K562 (cell line): ENCODE measurements at regions not wholly inside any gene's neighbourhood (a gene's known extent, or its start where the extent isn't known, plus 50 kb on each side); places are given as distances from the start of the nearest gene placed in this dataset.
A peak's percentile ranks its signal among the peaks of the same experiment; 100 is the strongest.

ENCODE experiments used
- ATAC-seq: fragments of 200-7000 bp; cut with Tn5 transposase; 3 replicates; pipeline ENCODE4 v1.9.1; 2020; ENCODE audit warnings: moderate library complexity
- BruUV-seq: library from RNA; stranded (reverse); fragments of 400-500 nt; replicated peaks from 2 replicates; lab custom pipeline; 2021; lab: Mats Ljungman, UMichigan
- CTCF ChIA-PET: fragments of 300-600 bp; formaldehyde crosslinking; extraction: SDS; loops from one replicate; lab custom pipeline; 2021; ENCODE audit warnings: low intra/inter-chr PET ratio; lab: Yijun Ruan, JAX
- POLR2A ChIA-PET: fragments of 300-600, 350-650 bp; sonication (Branson Sonifier 250); formaldehyde crosslinking; extraction: SDS; loops from one replicate; lab custom pipeline; 2021; ENCODE audit warnings: antibody characterized with exemption, inconsistent platforms; lab: Yijun Ruan, JAX
- DNase-seq, 4 experiments: peaks; one replicate each; pipeline versions ENCODE4 v3.0.0 to v3.0.0-alpha.2; 2011 to 2018; ENCODE audit warnings: low spot score in 3 of 4, mixed read lengths in 3 of 4; ENCODE audit errors: extremely low read depth in 1 of 4
- FAIRE-seq: peaks from 2 replicates; lab custom pipeline; 2011; peaks lifted over from hg19 to GRCh38; lab: Jason Lieb, UNC
- H2AFZ ChIP-seq: 2 replicates; pipeline ENCODE4 v1.6.0; 2011; ENCODE audit warnings: low read depth, low read length, control low read depth, inconsistent platforms
- H3K27ac ChIP-seq: fragments of 200-600 bp; 3 replicates; pipeline ENCODE4 v1.8.0; 2011; ENCODE audit warnings: low read depth, mild to moderate bottlenecking, control low read depth, inconsistent platforms, low read length, moderate library complexity, mixed read lengths; ENCODE audit errors: extremely low read depth
- H3K27me3 ChIP-seq, 2 experiments: fragments of 300-600 bp in 1 of 2; 2 replicates in 1 of 2; 3 replicates in 1 of 2; pipeline versions ENCODE4 v1.6.0 to v1.8.0; 2011; ENCODE audit warnings: inconsistent platforms in 2 of 2, low read length in 2 of 2, mild to moderate bottlenecking in 1 of 2, mixed read lengths in 1 of 2, moderate library complexity in 1 of 2; ENCODE audit not compliant: control insufficient read depth in 2 of 2, insufficient read depth in 2 of 2
- H3K36me3 ChIP-seq: fragments of 300-600 bp; 3 replicates; pipeline ENCODE4 v1.8.0; 2011; ENCODE audit warnings: mild to moderate bottlenecking, low read length, inconsistent platforms; ENCODE audit not compliant: control insufficient read depth, insufficient read depth
- H3K4me1 ChIP-seq, 2 experiments: fragments of 200-600 bp in 1 of 2; replicated peaks in 1 of 2; 2 replicates in 1 of 2; 3 replicates in 1 of 2; pipeline versions ENCODE4 v1.5.1 to v1.8.0; 2011; ENCODE audit warnings: inconsistent platforms in 2 of 2, low read length in 2 of 2, mild to moderate bottlenecking in 1 of 2, mixed read lengths in 1 of 2, moderate library complexity in 1 of 2; ENCODE audit not compliant: control insufficient read depth in 2 of 2, insufficient read depth in 2 of 2
- H3K4me2 ChIP-seq: 2 replicates; pipeline ENCODE4 v1.6.1; 2011; ENCODE audit warnings: low read length, control low read depth, inconsistent platforms, mixed read lengths; ENCODE audit not compliant: insufficient read depth
- H3K4me3 ChIP-seq: fragments of 200-600 bp; sonication (generic), shearing (Covaris generic); 2 replicates; pipeline ENCODE4 v1.5.1; 2016; ENCODE audit warnings: control low read depth, inconsistent platforms
- H3K79me2 ChIP-seq: fragments of 200-600 bp; 3 replicates; pipeline ENCODE4 v1.8.0; 2011; ENCODE audit warnings: low read length, inconsistent platforms; ENCODE audit not compliant: control insufficient read depth, insufficient read depth
- H3K9ac ChIP-seq, 2 experiments: 2 replicates each; pipeline versions ENCODE4 v1.6.0 to v1.6.1; 2011; ENCODE audit warnings: low read depth in 2 of 2, low read length in 2 of 2, control low read depth in 1 of 2, inconsistent platforms in 1 of 2, mild to moderate bottlenecking in 1 of 2, mixed read lengths in 1 of 2; ENCODE audit not compliant: insufficient read depth in 1 of 2
- H3K9me1 ChIP-seq: one replicate; pipeline ENCODE4 v1.6.0; 2011; ENCODE audit warnings: inconsistent platforms, mild to moderate bottlenecking, low read length, moderate library complexity; ENCODE audit not compliant: control insufficient read depth, insufficient read depth
- H3K9me3 ChIP-seq: replicated peaks from 2 replicates; pipeline ENCODE4 v1.5.1; 2011; ENCODE audit warnings: low read depth, low read length, inconsistent platforms; ENCODE audit not compliant: control insufficient read depth, insufficient read depth
- H4K20me1 ChIP-seq: replicated peaks from 2 replicates; pipeline ENCODE4 v1.6.1; 2011; ENCODE audit warnings: low read length, inconsistent platforms, mixed read lengths; ENCODE audit not compliant: control insufficient read depth, insufficient read depth
- AFF1 ChIP-seq, 2 experiments: fragments of 450-650 bp; IDR thresholded peaks; 2 replicates each; pipeline ENCODE4 v1.6.1; 2018; ENCODE audit warnings: mild to moderate bottlenecking in 2 of 2, low read depth in 1 of 2; ENCODE audit not compliant: partially characterized antibody in 2 of 2
- CEBPG ChIP-seq, 3 experiments: fragments of 200-800 bp in 1 of 3; sonication (Bioruptor generic) in 1 of 3; sonication (generic) in 1 of 3; formaldehyde crosslinking in 1 of 3; IDR thresholded peaks in 2 of 3; conservative IDR thresholded peaks in 1 of 3; 2 replicates each; pipeline versions ENCODE4 v1.6.1 to v1.8.0; 2016 to 2022; ENCODE audit warnings: missing compliant biosample characterization in 2 of 3, missing genetic modification characterization in 2 of 3, mild to moderate bottlenecking in 1 of 3, missing genetic modification reagents in 1 of 3
- FOXA3 ChIP-seq, 2 experiments: fragments of 450-650 bp in 1 of 2; sonication (generic) in 1 of 2; formaldehyde crosslinking; IDR thresholded peaks in 1 of 2; conservative IDR thresholded peaks in 1 of 2; 2 replicates each; pipeline versions ENCODE4 v1.4.0 to v1.8.0; 2020 to 2022; ENCODE audit warnings: mild to moderate bottlenecking in 2 of 2, missing genetic modification reagents in 1 of 2
- LARP7 ChIP-seq: fragments of 450-650 bp; IDR thresholded peaks from 2 replicates; pipeline ENCODE4 v1.6.1; 2016
- SOX6 ChIP-seq: fragments of 450-650 bp; IDR thresholded peaks from 2 replicates; pipeline ENCODE4 v1.6.1; 2014; ENCODE audit warnings: mild to moderate bottlenecking
- TBP ChIP-seq: optimal IDR thresholded peaks from 2 replicates; pipeline ENCODE3; 2011; ENCODE audit warnings: low read depth, low read length, improper control_type of control experiment
- WGBS: fragments of 100-300 bp; shearing (Covaris generic); methylation state at CpG from one replicate; pipeline ENCODE4 v1.1.6; 2016; ENCODE audit warnings: low coverage, mixed read lengths; ENCODE audit not compliant: insufficient coverage; ENCODE audit errors: missing lambda C conversion rate; 5-methylcytosine and 5-hydroxymethylcytosine counted together
- in situ Hi-C: fragments of 300-500 bp; cut with MboI; formaldehyde crosslinking; loops from 4 replicates; pipeline ENCODE4 v1.15.0; 2018; ENCODE audit warnings: inconsistent platforms, mixed read lengths
- intact Hi-C: fragments of 100-400 bp; cut with micrococcal nuclease; formaldehyde crosslinking; loops from 2 replicates; pipeline ENCODE4 v1.14.2; 2022

GRCh38 chr3:146948985-146949384 is 343.8 kb upstream of the PLSCR5 start:
- Histone ChIP-seq H3K4me1 (no peaks in the 10 kb centered on the region), H3K9me3 (no peaks in the 10 kb centered on the region), H2AFZ (no peak overlapping the region), H3K4me3 (no peak overlapping the region), H4K20me1 (no peaks in the 10 kb centered on the region)
- 0% methylated on average over 6 of the region's 8 CpGs for WGBS
- ATAC-seq: no peak
- CTCF ChIA-PET: no interaction called here
- BruUV-seq: no TSS peak
- TF ChIP-seq FOXA3 (CRISPR knock-in tag; conservative IDR thresholded peaks at IDR 0.05 in 1 of 2, IDR thresholded peaks at IDR 0.05 in 1 of 2) (no peak), TBP (no peak), AFF1 (IDR thresholded peaks at IDR 0.05; ENCODE audit: low read depth in 1 of 2, partially characterized antibody in 2 of 2) (no peak), LARP7 (no peak), CEBPG (CRISPR knock-in tag; IDR thresholded peaks at IDR 0.05) (no peak), CEBPG (tag; conservative IDR thresholded peaks at IDR 0.05 in 1 of 2, IDR thresholded peaks at IDR 0.05 in 1 of 2) (peak in 1 of 2 experiments; percentile 72; a peak in 2 of 4 replicates), SOX6 (no peak)
- TF ChIP-seq, all 486 proteins: peak for 1
- no peak overlapping the region for H3K4me2 ChIP-seq
- no peaks in the 10 kb centered on the region for H3K36me3 ChIP-seq
- intact Hi-C loops (no loop called here), in situ Hi-C loops (no loop called here)
- no peaks in the 10 kb centered on the region for H3K79me2 ChIP-seq
- H3K9ac ChIP-seq: no peak overlapping the region
- H3K27me3 ChIP-seq: no peaks in the 10 kb centered on the region
- no peak overlapping the region for H3K27ac ChIP-seq
- no peak for FAIRE-seq
- no peak for DNase-seq
- POLR2A ChIA-PET: no interaction called here
- H3K9me1 ChIP-seq: no peaks in the 10 kb centered on the region
